GM12801 (cell line): ENCODE measurements at regions not wholly inside any gene's neighbourhood (a gene's known extent, or its start where the extent isn't known, plus 50 kb on each side); places are given as distances from the start of the nearest gene placed in this dataset.

ENCODE experiments used
- CTCF ChIP-seq: IDR thresholded peaks from one replicate; pipeline ENCODE4 v1.5.1; 2011; ENCODE audit warnings: control low read depth; ENCODE audit not compliant: insufficient read length; ENCODE audit errors: extremely low read depth

GRCh38 chr2:120819720-120820210 lies 84.1 kb downstream of the GLI2 start:
- TF ChIP-seq CTCF = no peak

- TF ChIP-seq CTCF = no peak
Measured at GRCh38 chr2:120820263-120820952, 84.7 kb downstream of the GLI2 start.

- no peak for TF ChIP-seq CTCF
Measured at GRCh38 chr2:120820953-120821279, 85.2 kb downstream of the GLI2 start.

GRCh38 chr2:120821446-120822160 lies 85.9 kb downstream of the GLI2 start:
- TF ChIP-seq CTCF = no peak

- TF ChIP-seq CTCF = no peak
Measured at GRCh38 chr2:120822933-120823332, 87.3 kb downstream of the GLI2 start.

GRCh38 chr2:120823551-120823950 lies 87.9 kb downstream of the GLI2 start:
- no peak for TF ChIP-seq CTCF

- no peak for TF ChIP-seq CTCF
Measured at GRCh38 chr2:120824246-120824645, 88.6 kb downstream of the GLI2 start.
